HEK293 (cell line): ENCODE measurements at regions not wholly inside any gene's neighbourhood (a gene's known extent, or its start where the extent isn't known, plus 50 kb on each side); places are given as distances from the start of the nearest gene placed in this dataset.

ENCODE experiments used
- CTCF ChIA-PET: fragments of 350-600 bp; formaldehyde crosslinking; extraction: SDS; loops from one replicate; lab custom pipeline; 2021; ENCODE audit warnings: antibody characterized with exemption; lab: Yijun Ruan, JAX
- POLR2A ChIA-PET: fragments of 300-600 bp; formaldehyde crosslinking; extraction: SDS; loops from one replicate; lab custom pipeline; 2020; ENCODE audit warnings: antibody characterized with exemption, inconsistent platforms; lab: Yijun Ruan, JAX
- H3K27ac ChIP-seq: fragments of 200-500 bp; sonication (Bioruptor generic); 2 replicates; pipeline ENCODE4 v1.5.1; 2014; ENCODE audit warnings: low read depth, low read length, control low read depth, inconsistent platforms; ENCODE audit errors: extremely low read depth
- H3K36me3 ChIP-seq, 2 experiments: fragments of 200-500 bp in 1 of 2; sonication (Bioruptor generic) in 1 of 2; 1 replicate in 1 of 2; 2 replicates in 1 of 2; pipeline ENCODE4 v1.5.1; 2014 to 2017; ENCODE audit warnings: inconsistent platforms in 2 of 2, low read length in 2 of 2; ENCODE audit not compliant: control insufficient read depth in 2 of 2, insufficient read depth in 1 of 2
- H3K4me1 ChIP-seq: fragments of 200-500 bp; sonication (Bioruptor generic); 2 replicates; pipeline ENCODE4 v1.5.1; 2014; ENCODE audit warnings: mild to moderate bottlenecking, low read length, inconsistent platforms; ENCODE audit not compliant: control insufficient read depth, insufficient read depth
- H3K4me3 ChIP-seq: 2 replicates; pipeline ENCODE4 v1.5.1; 2011; ENCODE audit warnings: low read depth, mild to moderate bottlenecking, control low read depth, low read length, moderate library complexity
- H3K9me3 ChIP-seq: fragments of 200-500 bp; sonication (Bioruptor generic); 2 replicates; pipeline ENCODE4 v1.5.1; 2014; ENCODE audit warnings: low read depth, low read length, inconsistent platforms; ENCODE audit not compliant: control insufficient read depth, insufficient read depth
- ATF2 ChIP-seq: fragments of 450-650 bp; formaldehyde crosslinking; IDR thresholded peaks from 2 replicates; pipeline ENCODE4 v1.5.1; 2016; ENCODE audit warnings: missing biosample characterization, missing genetic modification characterization, low read depth
- EGR2 ChIP-seq: fragments of 450-650 bp; formaldehyde crosslinking; IDR thresholded peaks from 2 replicates; pipeline ENCODE4 v1.5.1; 2016; ENCODE audit warnings: low read depth, missing biosample characterization, missing genetic modification characterization
- KLF9 ChIP-seq: fragments of 450-650 bp; formaldehyde crosslinking; IDR thresholded peaks from 2 replicates; pipeline ENCODE4 v1.5.1; 2016; ENCODE audit warnings: missing biosample characterization, missing genetic modification characterization, low read depth
- OVOL3 ChIP-seq: fragments of 450-650 bp; formaldehyde crosslinking; IDR thresholded peaks from 2 replicates; pipeline ENCODE4 v1.5.1; 2016; ENCODE audit warnings: missing biosample characterization, missing genetic modification characterization
- SALL2 ChIP-seq: fragments of 450-650 bp; formaldehyde crosslinking; IDR thresholded peaks from 2 replicates; pipeline ENCODE4 v1.5.0; 2017; ENCODE audit warnings: missing biosample characterization, mild to moderate bottlenecking, missing genetic modification characterization, borderline replicate concordance
- ZFHX2 ChIP-seq: fragments of 450-650 bp; formaldehyde crosslinking; conservative IDR thresholded peaks from 2 replicates; pipeline ENCODE4 v1.5.1; 2016; ENCODE audit warnings: missing biosample characterization, missing genetic modification characterization
- ZNF10 ChIP-seq: fragments of 450-650 bp; formaldehyde crosslinking; IDR thresholded peaks from 2 replicates; pipeline ENCODE4 v1.5.1; 2017; ENCODE audit warnings: missing biosample characterization, missing genetic modification characterization
- ZNF121 ChIP-seq: fragments of 450-650 bp; formaldehyde crosslinking; IDR thresholded peaks from 2 replicates; pipeline ENCODE4 v1.5.1; 2016; ENCODE audit warnings: missing biosample characterization, missing genetic modification characterization
- ZNF175 ChIP-seq: fragments of 450-650 bp; formaldehyde crosslinking; IDR thresholded peaks from 2 replicates; pipeline ENCODE4 v1.5.1; 2016; ENCODE audit warnings: missing biosample characterization, missing genetic modification characterization
- ZNF239 ChIP-seq: fragments of 450-650 bp; formaldehyde crosslinking; IDR thresholded peaks from 2 replicates; pipeline ENCODE4 v1.5.1; 2016; ENCODE audit warnings: missing biosample characterization, missing genetic modification characterization
- ZNF274 ChIP-seq, 2 experiments: fragments of 200-500 bp in 1 of 2; fragments of 450-650 bp in 1 of 2; sonication (Bioruptor generic) in 1 of 2; formaldehyde crosslinking in 1 of 2; IDR thresholded peaks; 2 replicates each; pipeline versions ENCODE4 v1.5.1 to v1.6.1; 2014 to 2016; ENCODE audit warnings: borderline replicate concordance in 1 of 2, inconsistent platforms in 1 of 2, low read length in 1 of 2, missing biosample characterization in 1 of 2, missing genetic modification characterization in 1 of 2
- ZNF354C ChIP-seq: fragments of 450-650 bp; formaldehyde crosslinking; IDR thresholded peaks from 2 replicates; pipeline ENCODE4 v1.5.1; 2016; ENCODE audit warnings: missing biosample characterization, missing genetic modification characterization, low read depth, borderline replicate concordance
- ZNF423 ChIP-seq: fragments of 450-650 bp; formaldehyde crosslinking; IDR thresholded peaks from 2 replicates; pipeline ENCODE4 v1.5.1; 2016; ENCODE audit warnings: missing biosample characterization, missing genetic modification characterization
- ZNF48 ChIP-seq: fragments of 450-650 bp; formaldehyde crosslinking; IDR thresholded peaks from 2 replicates; pipeline ENCODE4 v1.5.1; 2016; ENCODE audit warnings: missing biosample characterization, missing genetic modification characterization
- ZNF510 ChIP-seq: fragments of 450-650 bp; formaldehyde crosslinking; IDR thresholded peaks from 2 replicates; pipeline ENCODE4 v1.5.1; 2018; ENCODE audit warnings: mild to moderate bottlenecking, missing genetic modification characterization, missing biosample characterization; ENCODE audit not compliant: insufficient replicate concordance
- ZNF544 ChIP-seq: fragments of 450-650 bp; formaldehyde crosslinking; IDR thresholded peaks from 2 replicates; pipeline ENCODE4 v1.5.0; 2017; ENCODE audit warnings: missing biosample characterization, missing genetic modification characterization
- ZNF548 ChIP-seq: fragments of 450-650 bp; formaldehyde crosslinking; IDR thresholded peaks from 2 replicates; pipeline ENCODE4 v1.5.1; 2016; ENCODE audit warnings: missing biosample characterization, missing genetic modification characterization
- ZNF626 ChIP-seq: fragments of 450-650 bp; sonication (Bioruptor Pico); formaldehyde crosslinking; IDR thresholded peaks from 2 replicates; pipeline ENCODE4 v1.5.1; 2018; ENCODE audit warnings: missing biosample characterization, missing genetic modification characterization, inconsistent platforms
- ZNF645 ChIP-seq: fragments of 450-650 bp; formaldehyde crosslinking; IDR thresholded peaks from 2 replicates; pipeline ENCODE4; 2016; ENCODE audit warnings: missing biosample characterization, missing genetic modification characterization
- ZNF768 ChIP-seq: fragments of 450-650 bp; formaldehyde crosslinking; IDR thresholded peaks from 2 replicates; pipeline ENCODE4 v1.5.1; 2018; ENCODE audit warnings: missing biosample characterization, mild to moderate bottlenecking, missing genetic modification characterization
- ZXDB ChIP-seq: fragments of 450-650 bp; formaldehyde crosslinking; IDR thresholded peaks from 2 replicates; pipeline ENCODE4 v1.5.1; 2016; ENCODE audit warnings: missing biosample characterization, missing genetic modification characterization
- TF ChIP-seq, protein P1 (sequence below): fragments of 450-650 bp; formaldehyde crosslinking; IDR thresholded peaks from 2 replicates; pipeline ENCODE4 v1.5.1; 2016; ENCODE audit warnings: missing biosample characterization, missing genetic modification characterization
- TF ChIP-seq, protein P2 (sequence below): fragments of 450-650 bp; formaldehyde crosslinking; IDR thresholded peaks from 2 replicates; pipeline ENCODE4 v1.5.0; 2017; ENCODE audit warnings: missing biosample characterization, missing genetic modification characterization, borderline replicate concordance
- TF ChIP-seq, protein P3 (sequence below): fragments of 450-650 bp; formaldehyde crosslinking; IDR thresholded peaks from 2 replicates; pipeline ENCODE4 v1.5.1; 2016; ENCODE audit warnings: missing biosample characterization, missing genetic modification characterization

DNA sequence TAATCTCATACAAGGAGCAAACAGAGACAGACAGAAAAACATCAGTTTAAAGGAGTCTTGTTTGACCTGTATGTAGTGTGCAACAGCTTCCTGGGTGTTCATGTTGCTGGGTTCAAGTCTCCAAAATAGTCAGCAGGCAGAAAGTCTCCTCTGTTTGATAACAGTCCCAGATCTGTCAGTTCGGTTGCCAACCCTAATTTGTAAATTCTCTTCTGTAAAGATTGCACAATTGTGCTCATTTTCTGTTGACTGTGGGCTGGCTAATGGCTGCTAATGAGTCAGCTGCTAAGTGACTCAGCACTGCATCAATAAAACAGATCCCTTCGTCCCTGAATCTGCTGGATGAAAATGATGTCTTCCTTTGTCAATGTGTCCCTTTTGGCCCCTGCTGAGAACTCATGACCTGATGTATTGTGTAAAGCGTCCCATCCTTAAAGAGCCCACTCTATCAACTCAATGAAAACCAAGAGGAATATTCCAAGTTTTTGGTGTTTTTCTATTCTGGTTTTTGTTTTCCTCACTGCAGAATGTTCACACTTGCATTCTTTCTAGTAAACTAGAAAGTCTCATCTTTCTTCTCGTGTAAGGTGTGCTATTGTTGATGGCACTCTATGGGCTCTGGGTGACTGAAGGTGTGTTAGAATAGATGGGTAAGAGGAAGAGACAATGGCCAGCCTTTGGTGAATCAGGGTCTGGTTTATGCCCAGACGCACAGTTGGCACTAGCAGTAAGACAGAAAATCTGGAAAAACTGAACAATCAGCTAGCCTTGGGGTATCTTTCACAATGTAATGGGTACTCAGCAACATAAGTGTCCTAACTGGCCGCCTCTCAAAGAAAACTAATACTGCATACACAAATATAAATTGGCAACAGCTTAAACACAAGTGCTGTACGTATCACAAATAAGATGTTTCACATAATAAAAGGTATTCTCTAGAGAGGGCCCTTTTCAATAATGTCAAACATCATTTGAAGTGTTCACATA, 75.1 kb upstream of the SIPA1L2 start (continued):
- TF ChIP-seq ZNF10 (tag by site-specific recombination) (peak; percentile 74), ZNF274 (IDR thresholded peaks at IDR 0.05; ENCODE audit: low read length) (no peak), ZNF274 (tag by site-specific recombination; IDR thresholded peaks at IDR 0.05; ENCODE audit: borderline replicate concordance) (no peak), ZNF354C (tag by site-specific recombination) (no peak)

GRCh38 chr1:232705815-232706575, 76.1 kb upstream of the SIPA1L2 start:
- Histone ChIP-seq H3K4me3 (no peak overlapping the region), H3K4me1 (peaks cover 4% of the 10 kb centered on the region), H3K27ac (no peak overlapping the region)
- TF ChIP-seq ZNF121 (no peak), ZNF510 (tag by site-specific recombination) (no peak), KLF9 (tag by site-specific recombination) (no peak), ZXDB (no peak)
- TF ChIP-seq, protein P1, sequence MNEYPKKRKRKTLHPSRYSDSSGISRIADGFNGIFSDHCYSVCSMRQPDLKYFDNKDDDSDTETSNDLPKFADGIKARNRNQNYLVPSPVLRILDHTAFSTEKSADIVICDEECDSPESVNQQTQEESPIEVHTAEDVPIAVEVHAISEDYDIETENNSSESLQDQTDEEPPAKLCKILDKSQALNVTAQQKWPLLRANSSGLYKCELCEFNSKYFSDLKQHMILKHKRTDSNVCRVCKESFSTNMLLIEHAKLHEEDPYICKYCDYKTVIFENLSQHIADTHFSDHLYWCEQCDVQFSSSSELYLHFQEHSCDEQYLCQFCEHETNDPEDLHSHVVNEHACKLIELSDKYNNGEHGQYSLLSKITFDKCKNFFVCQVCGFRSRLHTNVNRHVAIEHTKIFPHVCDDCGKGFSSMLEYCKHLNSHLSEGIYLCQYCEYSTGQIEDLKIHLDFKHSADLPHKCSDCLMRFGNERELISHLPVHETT (tag by site-specific recombination), result no peak
- TF ChIP-seq, protein P2, sequence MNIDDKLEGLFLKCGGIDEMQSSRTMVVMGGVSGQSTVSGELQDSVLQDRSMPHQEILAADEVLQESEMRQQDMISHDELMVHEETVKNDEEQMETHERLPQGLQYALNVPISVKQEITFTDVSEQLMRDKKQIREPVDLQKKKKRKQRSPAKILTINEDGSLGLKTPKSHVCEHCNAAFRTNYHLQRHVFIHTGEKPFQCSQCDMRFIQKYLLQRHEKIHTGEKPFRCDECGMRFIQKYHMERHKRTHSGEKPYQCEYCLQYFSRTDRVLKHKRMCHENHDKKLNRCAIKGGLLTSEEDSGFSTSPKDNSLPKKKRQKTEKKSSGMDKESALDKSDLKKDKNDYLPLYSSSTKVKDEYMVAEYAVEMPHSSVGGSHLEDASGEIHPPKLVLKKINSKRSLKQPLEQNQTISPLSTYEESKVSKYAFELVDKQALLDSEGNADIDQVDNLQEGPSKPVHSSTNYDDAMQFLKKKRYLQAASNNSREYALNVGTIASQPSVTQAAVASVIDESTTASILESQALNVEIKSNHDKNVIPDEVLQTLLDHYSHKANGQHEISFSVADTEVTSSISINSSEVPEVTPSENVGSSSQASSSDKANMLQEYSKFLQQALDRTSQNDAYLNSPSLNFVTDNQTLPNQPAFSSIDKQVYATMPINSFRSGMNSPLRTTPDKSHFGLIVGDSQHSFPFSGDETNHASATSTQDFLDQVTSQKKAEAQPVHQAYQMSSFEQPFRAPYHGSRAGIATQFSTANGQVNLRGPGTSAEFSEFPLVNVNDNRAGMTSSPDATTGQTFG, result no peak
- TF ChIP-seq, all 188 proteins: peak for 0
- H3K36me3 ChIP-seq, result no peaks in the 10 kb centered on the region
- CTCF ChIA-PET, result interaction anchor here (0.6 kb wide), 1 partner anchor 71 kb away, joined by 5 read pairs; no protein-coding TSS in a partner anchor
- no peaks in the 10 kb centered on the region for H3K9me3 ChIP-seq
- POLR2A ChIA-PET, result no interaction called here

- Histone ChIP-seq H3K4me3 (no peak overlapping the region), H3K27ac (no peak overlapping the region), H3K4me1 (peaks cover 4% of the 10 kb centered on the region), H3K36me3 (no peaks in the 10 kb centered on the region), H3K9me3 (no peaks in the 10 kb centered on the region)
- CTCF ChIA-PET, result no interaction called here
- POLR2A ChIA-PET, result no interaction called here
- TF ChIP-seq ZXDB, result no peak
- no peak for TF ChIP-seq ZNF626 (tag by site-specific recombination)
- no peak for TF ChIP-seq ZNF175
- TF ChIP-seq SALL2 (tag by site-specific recombination), result no peak
- no peak for TF ChIP-seq ZNF544 (tag by site-specific recombination)
- no peak for TF ChIP-seq EGR2 (tag by site-specific recombination)
- TF ChIP-seq ZNF239 (tag by site-specific recombination), result no peak
- no peak for TF ChIP-seq ZNF423
- no peak for TF ChIP-seq ZNF768 (tag by site-specific recombination)
- no peak for TF ChIP-seq ATF2 (tag by site-specific recombination)
- no peak for TF ChIP-seq ZNF48
- TF ChIP-seq ZNF548 (tag by site-specific recombination), result no peak
- TF ChIP-seq ZFHX2 (tag by site-specific recombination), result no peak
- no peak for TF ChIP-seq ZNF645 (tag by site-specific recombination)
- TF ChIP-seq, protein P3, sequence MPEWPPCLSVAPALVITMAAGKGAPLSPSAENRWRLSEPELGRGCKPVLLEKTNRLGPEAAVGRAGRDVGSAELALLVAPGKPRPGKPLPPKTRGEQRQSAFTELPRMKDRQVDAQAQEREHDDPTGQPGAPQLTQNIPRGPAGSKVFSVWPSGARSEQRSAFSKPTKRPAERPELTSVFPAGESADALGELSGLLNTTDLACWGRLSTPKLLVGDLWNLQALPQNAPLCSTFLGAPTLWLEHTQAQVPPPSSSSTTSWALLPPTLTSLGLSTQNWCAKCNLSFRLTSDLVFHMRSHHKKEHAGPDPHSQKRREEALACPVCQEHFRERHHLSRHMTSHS, result no peak
- no peak for TF ChIP-seq OVOL3 (tag by site-specific recombination)
These were observed 77.2 kb upstream of the SIPA1L2 start for GRCh38 chr1:232707142-232707541.
